ENCODE measurements at regions not wholly inside any gene's neighbourhood (a gene's known extent, or its start where the extent isn't known, plus 50 kb on each side); places are given as distances from the start of the nearest gene placed in this dataset.

- TF ChIP-seq, protein P1, sequence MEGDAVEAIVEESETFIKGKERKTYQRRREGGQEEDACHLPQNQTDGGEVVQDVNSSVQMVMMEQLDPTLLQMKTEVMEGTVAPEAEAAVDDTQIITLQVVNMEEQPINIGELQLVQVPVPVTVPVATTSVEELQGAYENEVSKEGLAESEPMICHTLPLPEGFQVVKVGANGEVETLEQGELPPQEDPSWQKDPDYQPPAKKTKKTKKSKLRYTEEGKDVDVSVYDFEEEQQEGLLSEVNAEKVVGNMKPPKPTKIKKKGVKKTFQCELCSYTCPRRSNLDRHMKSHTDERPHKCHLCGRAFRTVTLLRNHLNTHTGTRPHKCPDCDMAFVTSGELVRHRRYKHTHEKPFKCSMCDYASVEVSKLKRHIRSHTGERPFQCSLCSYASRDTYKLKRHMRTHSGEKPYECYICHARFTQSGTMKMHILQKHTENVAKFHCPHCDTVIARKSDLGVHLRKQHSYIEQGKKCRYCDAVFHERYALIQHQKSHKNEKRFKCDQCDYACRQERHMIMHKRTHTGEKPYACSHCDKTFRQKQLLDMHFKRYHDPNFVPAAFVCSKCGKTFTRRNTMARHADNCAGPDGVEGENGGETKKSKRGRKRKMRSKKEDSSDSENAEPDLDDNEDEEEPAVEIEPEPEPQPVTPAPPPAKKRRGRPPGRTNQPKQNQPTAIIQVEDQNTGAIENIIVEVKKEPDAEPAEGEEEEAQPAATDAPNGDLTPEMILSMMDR (IDR thresholded peaks at IDR 0.05), result no peak
- no peak for TF ChIP-seq POLR2A (IDR thresholded peaks at IDR 0.05)
Measured at GRCh38 chr2:144865670-144866069, 345.8 kb upstream of the ZEB2 start.

All from uterus (tissue), 2 donors.